Kidney glomerular epithelial cell (primary cell): ENCODE measurements at regions not wholly inside any gene's neighbourhood (a gene's known extent, or its start where the extent isn't known, plus 50 kb on each side); places are given as distances from the start of the nearest gene placed in this dataset.

Source experiments
- DNase-seq: peaks from one replicate; lab custom pipeline; 2025; lab: John Stamatoyannopoulos, UW

- DNase-seq, result no peak
Observed at GRCh38 chrX:10021461-10022272, 54.5 kb downstream of the CLDN34 start.

- DNase-seq, result no peak
Observed at GRCh38 chrX:10022273-10022541, 55.0 kb downstream of the CLDN34 start.

GRCh38 chrX:10022580-10023245, 55.6 kb downstream of the CLDN34 start:
- DNase-seq, result no peak

- DNase-seq, result no peak
Observed at GRCh38 chrX:10023821-10024220, 56.7 kb downstream of the CLDN34 start.

- no peak for DNase-seq
Observed at GRCh38 chrX:10025742-10026493, 58.8 kb downstream of the CLDN34 start.

- no peak for DNase-seq
Observed at GRCh38 chrX:10028283-10029104, 61.3 kb downstream of the CLDN34 start.

GRCh38 chrX:10030570-10030969, 63.4 kb downstream of the CLDN34 start:
- DNase-seq, result no peak

- no peak for DNase-seq
Observed at GRCh38 chrX:10031746-10032145, 64.6 kb downstream of the CLDN34 start.

GRCh38 chrX:10032147-10032546, 65.0 kb downstream of the CLDN34 start:
- no peak for DNase-seq

- DNase-seq, result no peak
Observed at GRCh38 chrX:10033375-10034007, 66.3 kb downstream of the CLDN34 start.

- DNase-seq, result no peak
Observed at GRCh38 chrX:10034740-10035260, 67.6 kb downstream of the CLDN34 start.

GRCh38 chrX:10038585-10038984, 71.4 kb downstream of the CLDN34 start:
- no peak for DNase-seq

GRCh38 chrX:10039821-10040793, 72.9 kb downstream of the CLDN34 start:
- peak; percentile 22 for DNase-seq

GRCh38 chrX:10040961-10041360, 73.8 kb downstream of the CLDN34 start:
- no peak for DNase-seq

- peak; percentile 43 for DNase-seq
Observed at GRCh38 chrX:10041383-10041782, 74.2 kb downstream of the CLDN34 start.

GRCh38 chrX:10042055-10042454, 74.9 kb downstream of the CLDN34 start:
- DNase-seq, result no peak

- no peak for DNase-seq
Observed at GRCh38 chrX:10043386-10043785, 76.2 kb downstream of the CLDN34 start.

- no peak for DNase-seq
Observed at GRCh38 chrX:10044021-10044420, 76.9 kb downstream of the CLDN34 start.

- no peak for DNase-seq
Observed at GRCh38 chrX:10045327-10046000, 78.3 kb downstream of the CLDN34 start.

GRCh38 chrX:10047133-10047532, 80.0 kb downstream of the CLDN34 start:
- DNase-seq, result no peak
